Omental fat pad (tissue), 3 donors: ENCODE measurements at regions not wholly inside any gene's neighbourhood (a gene's known extent, or its start where the extent isn't known, plus 50 kb on each side); places are given as distances from the start of the nearest gene placed in this dataset.

Experiments used
- ATAC-seq: fragments of 150-250 bp; one replicate; pipeline ENCODE4 v1.9.1; 2016; ENCODE audit warnings: mild to moderate bottlenecking, moderate library complexity; ENCODE audit not compliant: low FRiP score
- DNase-seq: peaks from one replicate; pipeline ENCODE4 v3.0.0-alpha.2; 2019; ENCODE audit warnings: low spot score
- CTCF ChIP-seq, 3 donors: fragments of 450-650 bp; IDR thresholded peaks; one replicate each; pipeline ENCODE4 v1.5.1; 2016 to 2017; ENCODE audit warnings: antibody characterized with exemption in 3 of 3, mild to moderate bottlenecking in 3 of 3, moderate library complexity in 2 of 3

DNA sequence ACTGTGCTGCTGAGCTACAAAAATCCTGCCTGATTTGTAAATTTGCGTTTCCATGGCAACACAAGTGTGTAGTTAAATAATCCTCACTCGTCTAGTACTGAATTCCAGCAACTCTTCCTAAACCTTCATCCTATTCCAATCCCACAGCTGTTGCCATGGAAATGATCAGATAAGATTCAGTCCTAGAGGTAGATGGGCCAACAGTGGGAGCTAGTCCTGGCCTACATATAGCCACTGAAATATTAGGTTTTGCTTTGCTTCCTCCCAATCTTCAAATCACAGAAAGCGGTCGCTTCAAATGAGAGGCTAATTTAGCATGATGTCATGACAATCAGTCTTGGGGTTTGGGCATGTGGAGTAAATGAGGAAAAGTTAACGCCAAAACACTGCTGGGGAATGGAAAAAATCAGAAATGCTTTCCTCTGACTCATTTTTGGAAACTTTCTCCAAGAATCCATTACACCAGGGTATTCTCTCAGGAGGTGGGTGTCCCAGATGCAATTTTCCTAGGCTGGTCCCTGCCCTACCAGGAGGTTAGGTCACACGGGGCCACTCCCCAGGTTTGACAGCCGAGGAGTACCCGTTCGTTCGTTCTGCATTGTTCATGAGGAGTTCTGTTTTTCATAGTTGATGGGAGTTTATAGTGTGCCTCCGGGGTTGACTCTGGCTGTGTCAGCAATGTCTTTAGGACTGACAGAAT lies 159.2 kb upstream of the SLCO3A1 start:
- DNase-seq (no peak), ATAC-seq (peak; percentile 87)
- TF ChIP-seq CTCF (IDR thresholded peaks at IDR 0.05) = no peak

DNA sequence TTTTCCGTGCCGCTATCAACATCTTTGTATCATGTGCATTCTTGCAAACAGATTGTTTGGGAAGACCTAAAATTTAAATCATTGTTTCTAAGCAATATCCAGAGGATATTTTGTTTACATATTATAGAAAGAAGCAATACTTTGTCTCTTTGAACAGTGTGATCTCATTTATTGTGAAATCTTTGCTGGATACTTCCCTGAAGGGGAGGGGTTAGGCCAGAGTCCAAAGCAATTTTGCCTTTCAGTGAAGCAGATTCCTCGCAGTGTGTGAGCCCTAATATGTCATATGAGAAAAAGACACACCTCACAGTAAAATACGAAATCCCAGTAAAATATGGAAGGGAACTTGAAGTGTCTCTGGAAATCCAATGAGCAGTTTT lies 158.7 kb upstream of the SLCO3A1 start:
- no peak for TF ChIP-seq CTCF (IDR thresholded peaks at IDR 0.05)
- DNase-seq = peak; percentile 44
- ATAC-seq = peak; percentile 89

- no peak for TF ChIP-seq CTCF (IDR thresholded peaks at IDR 0.05)
- DNase-seq (no peak), ATAC-seq (no peak)
Measured at GRCh38 chr15:91695799-91696198, 157.7 kb upstream of the SLCO3A1 start.

- ATAC-seq (no peak), DNase-seq (no peak)
- no peak for TF ChIP-seq CTCF (IDR thresholded peaks at IDR 0.05)
Measured at GRCh38 chr15:91696981-91697380, 156.5 kb upstream of the SLCO3A1 start.

DNA sequence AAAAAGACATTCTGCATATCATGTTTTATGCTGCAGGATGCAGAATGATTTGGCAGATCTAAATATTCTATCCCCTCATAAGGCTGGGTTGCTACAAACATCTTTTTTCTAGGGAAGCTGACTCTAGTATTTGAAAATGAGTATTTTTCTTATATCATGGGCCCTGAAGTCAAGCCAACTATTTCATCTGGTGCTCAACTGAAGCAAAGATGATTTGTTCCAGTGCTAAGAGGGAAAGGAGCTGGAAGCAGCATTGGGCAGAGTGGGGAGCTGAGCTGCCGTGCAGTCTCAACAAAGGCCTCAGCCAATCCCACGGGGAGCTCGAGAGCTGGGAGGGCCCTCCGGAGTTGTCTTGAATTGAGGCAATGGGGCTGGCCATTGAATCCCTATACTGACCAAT lies 155.3 kb upstream of the SLCO3A1 start:
- DNase-seq (no peak), ATAC-seq (no peak)
- TF ChIP-seq CTCF (IDR thresholded peaks at IDR 0.05) = no peak

GRCh38 chr15:91699741-91700140 lies 153.8 kb upstream of the SLCO3A1 start:
- no peak for TF ChIP-seq CTCF (IDR thresholded peaks at IDR 0.05)
- DNase-seq (no peak), ATAC-seq (no peak)

GRCh38 chr15:91703274-91703673 lies 150.2 kb upstream of the SLCO3A1 start:
- TF ChIP-seq CTCF (IDR thresholded peaks at IDR 0.05) = no peak
- no peak for DNase-seq
- ATAC-seq = no peak
